ENCODE measurements at regions not wholly inside any gene's neighbourhood (a gene's known extent, or its start where the extent isn't known, plus 50 kb on each side); places are given as distances from the start of the nearest gene placed in this dataset.

- no peak for TF ChIP-seq SP1 (IDR thresholded peaks at IDR 0.05; ENCODE audit: low read depth)
- TF ChIP-seq CTCF (IDR thresholded peaks at IDR 0.05 in 2 of 3, conservative IDR thresholded peaks at IDR 0.05 in 1 of 3; ENCODE audit: borderline replicate concordance in 1 of 3, insufficient read depth in 1 of 3, low read depth in 2 of 3, low read length in 2 of 3) = no peak
- TF ChIP-seq EZH2phosphoT487 (IDR thresholded peaks at IDR 0.05; ENCODE audit: borderline replicate concordance) = no peak
- no peak for TF ChIP-seq POLR2A (IDR thresholded peaks at IDR 0.05; ENCODE audit: borderline replicate concordance, extremely low read depth, insufficient read depth, insufficient read length)
- TF ChIP-seq REST (IDR thresholded peaks at IDR 0.05; ENCODE audit: low read depth) = no peak
- no peak for TF ChIP-seq SIN3A (IDR thresholded peaks at IDR 0.05; ENCODE audit: low read depth)
- TF ChIP-seq YY1 (IDR thresholded peaks at IDR 0.05; ENCODE audit: extremely low read depth, insufficient replicate concordance, low read depth, low read length) = no peak
- no peak for TF ChIP-seq POLR2AphosphoS5 (IDR thresholded peaks at IDR 0.05; ENCODE audit: low read depth, low read length)
- TF ChIP-seq FOSL1 (IDR thresholded peaks at IDR 0.05; ENCODE audit: low read depth) = no peak
- TF ChIP-seq EZH2 (IDR thresholded peaks at IDR 0.05) = no peak
- no peak for TF ChIP-seq ELF1 (IDR thresholded peaks at IDR 0.05; ENCODE audit: borderline replicate concordance, low read depth)
- TF ChIP-seq EGR1 (IDR thresholded peaks at IDR 0.05; ENCODE audit: low read depth) = no peak
- TF ChIP-seq ZNF274 (IDR thresholded peaks at IDR 0.05; ENCODE audit: low read depth, low read length) = no peak
Observed at GRCh38 chr2:2922156-2922555, 455.5 kb downstream of the EIPR1 start.

Data from HCT116 (cell line).